Esophagus squamous epithelium (tissue), 5 donors: ENCODE measurements at regions not wholly inside any gene's neighbourhood (a gene's known extent, or its start where the extent isn't known, plus 50 kb on each side); places are given as distances from the start of the nearest gene placed in this dataset.

Experiments
- DNase-seq: peaks from one replicate; lab custom pipeline; 2025; lab: John Stamatoyannopoulos, UW
- H3K27ac ChIP-seq, 4 donors: fragments of 200-600 bp; sonication (generic); one replicate each; pipeline ENCODE4 v1.5.1; 2016 to 2019; ENCODE audit warnings: mild to moderate bottlenecking in 1 of 4
- H3K27me3 ChIP-seq, 4 donors: fragments of 200-600 bp; sonication (generic); 1 replicate in 3 of 4; 2 replicates in 1 of 4; pipeline versions ENCODE4 v1.5.1 to v1.6.0; 2017 to 2021; ENCODE audit warnings: antibody characterized with exemption in 1 of 4
- H3K36me3 ChIP-seq, 3 donors: fragments of 200-600 bp; sonication (generic); one replicate each; pipeline ENCODE4 v1.5.1; 2016 to 2019
- H3K4me1 ChIP-seq, 3 donors: fragments of 200-600 bp; sonication (generic); one replicate each; pipeline ENCODE4 v1.5.1; 2017 to 2019
- H3K4me3 ChIP-seq, 4 donors: fragments of 200-600 bp; sonication (generic); 1 replicate in 3 of 4; 2 replicates in 1 of 4; pipeline ENCODE4 v1.5.1; 2016 to 2019; ENCODE audit warnings: mild to moderate bottlenecking in 2 of 4, moderate library complexity in 1 of 4
- H3K9me3 ChIP-seq, 3 donors: fragments of 200-600 bp; sonication (generic); one replicate each; pipeline ENCODE4 v1.5.1; 2016 to 2019
- POLR2A ChIP-seq, 4 donors: fragments of 450-650 bp; IDR thresholded peaks; one replicate each; pipeline ENCODE4 v1.6.1; 2017; ENCODE audit warnings: antibody characterized with exemption in 4 of 4, mild to moderate bottlenecking in 4 of 4, moderate library complexity in 3 of 4
- WGBS, 2 donors: methylation state at CpG; one replicate each; pipeline ENCODE4 v1.1.5; 2018; 5-methylcytosine and 5-hydroxymethylcytosine counted together
- intact Hi-C: fragments of 100-400 bp; cut with DNase I; formaldehyde crosslinking; loops from one replicate; pipeline ENCODE4 v1.15.0; 2022
- TF ChIP-seq, protein P1 (sequence below), 6 experiments: fragments of 450-650 bp in 4 of 6; fragments of 200-600 bp in 2 of 6; sonication (generic) in 2 of 6; IDR thresholded peaks; one replicate each; pipeline ENCODE4 v1.5.1; 2016 to 2019; ENCODE audit warnings: antibody characterized with exemption in 6 of 6, mild to moderate bottlenecking in 4 of 6, moderate library complexity in 4 of 6
- donor health status: DM: yes; HTN: yes; CAD: no.

DNA sequence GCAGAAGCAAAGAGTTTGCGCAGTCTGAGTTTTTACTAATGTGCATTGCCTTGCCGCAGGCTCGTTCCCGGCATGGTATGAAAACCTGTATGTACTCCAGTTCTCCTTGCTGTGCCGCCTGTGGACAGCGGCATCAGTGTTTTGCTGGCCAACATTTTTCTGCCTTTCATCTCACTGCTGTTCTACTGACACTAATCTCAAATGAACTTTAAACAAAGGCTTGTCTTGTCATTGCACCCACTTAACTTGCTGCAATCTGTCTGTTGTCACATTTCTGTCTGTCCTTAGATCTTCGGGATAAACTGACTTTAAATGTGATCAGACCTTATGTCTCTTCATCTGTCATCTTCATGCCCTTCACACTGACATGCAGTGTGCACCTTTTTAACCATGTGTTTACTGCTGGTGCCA is 71.7 kb upstream of the ZNRF2 start:
- Histone ChIP-seq H3K9me3 (no peaks in the 10 kb centered on the region), H3K27me3 (no peaks in the 10 kb centered on the region), H3K36me3 (no peaks in the 10 kb centered on the region), H3K4me1 (no peaks in the 10 kb centered on the region), H3K27ac (no peak overlapping the region), H3K4me3 (no peak overlapping the region)
- WGBS, 2 donors, result 60 to 71% methylated on average over 7 of the region's 7 CpGs
- DNase-seq, result no peak
- TF ChIP-seq, protein P1, sequence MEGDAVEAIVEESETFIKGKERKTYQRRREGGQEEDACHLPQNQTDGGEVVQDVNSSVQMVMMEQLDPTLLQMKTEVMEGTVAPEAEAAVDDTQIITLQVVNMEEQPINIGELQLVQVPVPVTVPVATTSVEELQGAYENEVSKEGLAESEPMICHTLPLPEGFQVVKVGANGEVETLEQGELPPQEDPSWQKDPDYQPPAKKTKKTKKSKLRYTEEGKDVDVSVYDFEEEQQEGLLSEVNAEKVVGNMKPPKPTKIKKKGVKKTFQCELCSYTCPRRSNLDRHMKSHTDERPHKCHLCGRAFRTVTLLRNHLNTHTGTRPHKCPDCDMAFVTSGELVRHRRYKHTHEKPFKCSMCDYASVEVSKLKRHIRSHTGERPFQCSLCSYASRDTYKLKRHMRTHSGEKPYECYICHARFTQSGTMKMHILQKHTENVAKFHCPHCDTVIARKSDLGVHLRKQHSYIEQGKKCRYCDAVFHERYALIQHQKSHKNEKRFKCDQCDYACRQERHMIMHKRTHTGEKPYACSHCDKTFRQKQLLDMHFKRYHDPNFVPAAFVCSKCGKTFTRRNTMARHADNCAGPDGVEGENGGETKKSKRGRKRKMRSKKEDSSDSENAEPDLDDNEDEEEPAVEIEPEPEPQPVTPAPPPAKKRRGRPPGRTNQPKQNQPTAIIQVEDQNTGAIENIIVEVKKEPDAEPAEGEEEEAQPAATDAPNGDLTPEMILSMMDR (IDR thresholded peaks at IDR 0.05), result no peak
- no peak for TF ChIP-seq POLR2A (IDR thresholded peaks at IDR 0.05)
- intact Hi-C loops, result no loop called here

DNA sequence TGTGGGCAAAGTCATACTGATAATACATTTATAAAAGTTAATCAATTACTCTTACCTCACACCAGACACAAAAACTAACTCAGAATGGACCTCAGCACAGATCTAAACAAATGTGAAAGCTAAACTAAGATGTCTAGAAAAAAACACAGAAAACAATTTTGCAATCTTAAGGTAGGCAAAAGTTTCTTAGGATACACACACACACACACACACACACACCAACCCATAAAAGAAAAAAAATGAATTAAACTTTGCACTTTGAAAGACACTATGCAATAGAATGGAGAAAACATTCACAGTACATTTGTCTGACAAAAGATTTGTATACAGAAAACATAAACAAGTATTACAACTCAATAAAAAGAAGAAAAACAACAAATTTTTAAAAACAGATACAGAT is 70.8 kb upstream of the ZNRF2 start:
- intact Hi-C loops, result no loop called here
- Histone ChIP-seq H3K9me3 (no peaks in the 10 kb centered on the region), H3K27me3 (no peaks in the 10 kb centered on the region), H3K36me3 (no peaks in the 10 kb centered on the region), H3K4me1 (no peaks in the 10 kb centered on the region), H3K27ac (no peak overlapping the region), H3K4me3 (no peak overlapping the region)
- TF ChIP-seq, protein P1 (IDR thresholded peaks at IDR 0.05), result no peak
- no peak for TF ChIP-seq POLR2A (IDR thresholded peaks at IDR 0.05)
- DNase-seq, result no peak

DNA sequence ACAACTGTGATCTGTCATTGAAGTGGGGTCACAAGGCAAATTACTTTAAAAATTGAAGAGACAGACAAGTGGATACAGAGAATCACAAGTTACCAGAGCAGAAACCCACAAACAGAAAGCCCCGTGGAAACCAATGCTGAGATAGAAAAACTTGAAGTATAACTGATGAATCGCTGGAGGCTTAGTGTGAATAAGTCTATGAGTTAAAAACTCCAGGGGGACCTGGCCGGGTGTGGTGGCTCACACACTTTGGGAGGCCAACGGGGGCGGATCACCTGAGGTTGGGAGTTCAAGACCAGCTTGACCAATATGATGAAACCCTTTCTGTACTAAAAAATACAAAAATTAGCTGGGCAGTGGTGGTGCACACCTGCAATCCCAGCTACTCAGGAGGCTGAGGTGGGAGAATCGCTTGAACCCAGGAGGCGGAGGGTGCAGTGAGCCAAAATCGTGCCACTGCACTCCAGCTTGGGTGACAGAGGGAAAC is 69.7 kb upstream of the ZNRF2 start:
- no peak for DNase-seq
- Histone ChIP-seq H3K36me3 (no peaks in the 10 kb centered on the region), H3K4me1 (no peaks in the 10 kb centered on the region), H3K27me3 (no peaks in the 10 kb centered on the region), H3K9me3 (no peaks in the 10 kb centered on the region), H3K27ac (no peak overlapping the region), H3K4me3 (no peak overlapping the region)
- intact Hi-C loops, result no loop called here
- 76 to 94% methylated on average over 8 of the region's 8 CpGs for WGBS, 2 donors
- no peak for TF ChIP-seq POLR2A (IDR thresholded peaks at IDR 0.05)
- TF ChIP-seq, protein P1 (IDR thresholded peaks at IDR 0.05), result no peak

DNA sequence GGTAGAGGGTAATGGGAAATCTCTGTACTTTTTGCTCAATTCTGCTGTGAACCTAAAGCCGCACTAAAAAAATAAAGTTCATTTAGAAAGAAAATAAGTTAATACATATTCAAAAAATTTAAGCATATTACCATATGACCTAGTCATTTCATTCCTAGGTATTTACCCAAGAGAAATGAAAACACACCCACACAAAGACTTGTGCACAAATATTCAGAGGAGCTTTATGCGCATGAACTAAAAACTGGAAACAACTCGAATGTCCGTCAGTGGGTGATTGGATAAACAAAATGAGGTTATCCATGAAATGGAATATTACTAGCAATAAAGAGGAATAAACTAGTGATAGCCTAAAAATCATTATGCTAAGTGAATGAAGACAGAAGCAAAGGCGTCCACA is 62.6 kb upstream of the ZNRF2 start:
- no peak for TF ChIP-seq POLR2A (IDR thresholded peaks at IDR 0.05)
- TF ChIP-seq, protein P1 (IDR thresholded peaks at IDR 0.05), result no peak

DNA sequence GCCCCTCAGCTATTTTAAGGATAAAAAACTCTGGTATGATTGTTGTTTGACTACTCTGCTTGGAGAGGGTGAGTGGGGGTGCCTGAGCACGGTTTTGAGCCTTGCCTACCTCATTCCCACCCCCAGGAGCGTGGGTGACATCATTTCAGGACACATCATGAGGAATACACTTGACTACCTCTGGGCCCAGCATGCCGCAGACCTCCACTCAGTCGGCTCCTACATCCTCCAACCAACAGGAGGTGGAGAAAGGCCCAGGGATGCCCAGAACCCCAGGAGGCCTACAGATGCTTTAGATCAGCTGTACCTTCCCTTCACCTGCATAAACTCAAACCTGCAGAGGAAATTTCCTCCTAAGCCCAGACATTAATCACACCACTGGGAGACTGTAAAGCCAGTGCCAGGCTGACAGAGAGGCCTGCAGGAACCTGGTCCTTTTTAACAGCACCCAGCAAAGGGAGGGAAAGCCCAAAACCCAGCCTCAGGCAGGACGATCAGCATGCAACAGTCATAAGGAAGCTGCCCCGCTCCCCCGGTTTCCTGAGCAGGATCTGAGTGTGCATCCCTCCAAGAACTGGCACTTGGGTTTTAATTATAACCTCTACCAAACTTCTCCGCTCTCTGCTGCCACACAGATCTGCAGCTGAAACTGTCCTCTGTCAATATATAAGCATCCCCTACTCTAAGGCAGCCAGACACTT is 61.7 kb upstream of the ZNRF2 start:
- TF ChIP-seq, protein P1 (IDR thresholded peaks at IDR 0.05), result no peak
- no peak for TF ChIP-seq POLR2A (IDR thresholded peaks at IDR 0.05)
- WGBS, 2 donors, result 51 to 65% methylated on average over 4 to 8 of the region's 8 CpGs
- H3K9me3 ChIP-seq, result no peaks in the 10 kb centered on the region
- H3K27ac ChIP-seq, result no peak overlapping the region
- H3K4me1 ChIP-seq, result peaks cover 23 to 28% (median 24%) of the 10 kb centered on the region in 3 donors
- no peak for DNase-seq
- intact Hi-C loops, result no loop called here
- no peak overlapping the region for H3K4me3 ChIP-seq
- H3K27me3 ChIP-seq, result no peaks in the 10 kb centered on the region
- H3K36me3 ChIP-seq, result no peaks in the 10 kb centered on the region

More for the DNA sequence above, 62.6 kb upstream of the ZNRF2 start:
- Histone ChIP-seq H3K27me3 (no peaks in the 10 kb centered on the region), H3K9me3 (no peaks in the 10 kb centered on the region), H3K4me1 (peaks cover 19 to 23% (median 21%) of the 10 kb centered on the region in 3 donors), H3K4me3 (no peak overlapping the region), H3K36me3 (no peaks in the 10 kb centered on the region), H3K27ac (no peak overlapping the region)
- no peak for DNase-seq
- 83 to 94% methylated on average over 5 of the region's 5 CpGs for WGBS, 2 donors
- intact Hi-C loops, result no loop called here
